Epidermal melanocyte (primary cell): ENCODE measurements at regions not wholly inside any gene's neighbourhood (a gene's known extent, or its start where the extent isn't known, plus 50 kb on each side); places are given as distances from the start of the nearest gene placed in this dataset.

Experiments
- DNase-seq: peaks from one replicate; pipeline ENCODE4 v3.0.0; 2011; ENCODE audit warnings: low spot score; ENCODE audit not compliant: insufficient read length

DNA sequence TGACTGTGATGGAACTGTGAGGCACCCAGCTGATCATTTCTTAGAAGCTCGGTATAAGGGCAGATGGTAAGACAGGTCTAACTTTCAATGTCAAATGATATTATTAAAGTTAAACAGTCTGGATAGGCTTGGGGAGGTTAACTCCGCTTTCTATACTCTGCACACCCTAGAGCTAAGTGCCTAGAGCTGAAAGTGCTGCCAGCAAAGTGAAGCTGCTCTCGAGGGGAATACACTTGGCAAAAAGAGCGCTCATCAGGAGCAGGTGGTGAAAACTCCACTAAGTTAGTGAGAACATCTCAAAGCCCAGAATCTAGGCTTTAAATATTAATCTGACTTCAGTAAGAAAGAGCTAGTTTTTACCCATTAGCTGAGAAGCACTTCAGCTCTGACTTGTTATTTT lies 349.6 kb upstream of the SLC30A5 start:
- DNase-seq: no peak

DNA sequence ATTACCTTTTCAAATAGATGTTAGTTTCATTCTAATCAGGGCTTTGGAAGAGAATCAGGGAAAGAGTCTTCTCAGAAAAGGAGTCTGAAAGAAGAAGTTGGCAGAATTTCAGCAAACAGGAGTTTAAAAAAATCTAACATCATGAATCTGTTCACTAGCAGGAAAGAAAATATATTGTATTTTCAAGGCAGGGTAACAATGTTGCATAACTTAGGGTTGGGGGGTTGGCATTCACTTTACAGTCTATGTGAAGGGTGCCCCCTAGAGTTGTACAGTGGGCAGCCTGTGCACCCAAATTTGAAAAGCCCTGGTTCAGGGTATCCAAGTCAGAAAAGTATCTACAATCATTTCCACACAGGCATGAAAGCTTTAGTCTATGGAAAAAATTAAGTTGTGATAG lies 348.4 kb upstream of the SLC30A5 start:
- DNase-seq: no peak

DNA sequence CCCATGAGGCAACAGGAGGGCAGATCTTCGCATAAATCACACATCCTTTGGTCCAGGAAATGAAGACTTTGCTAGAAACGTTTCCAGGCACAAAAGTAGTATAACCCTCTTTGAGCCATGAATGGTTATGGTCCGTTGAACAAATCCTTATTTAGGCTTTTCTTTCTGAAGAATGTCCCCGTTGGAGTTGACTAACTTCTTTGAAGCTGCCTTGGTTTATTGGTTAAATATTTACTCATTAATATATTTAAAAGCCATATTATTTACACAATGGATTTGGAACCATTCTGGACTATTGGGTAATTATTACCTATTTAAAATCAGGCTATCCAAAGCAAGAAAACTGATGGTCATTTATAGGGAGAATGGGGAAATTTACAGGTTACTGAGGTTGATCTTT lies 347.6 kb upstream of the SLC30A5 start:
- no peak for DNase-seq

DNA sequence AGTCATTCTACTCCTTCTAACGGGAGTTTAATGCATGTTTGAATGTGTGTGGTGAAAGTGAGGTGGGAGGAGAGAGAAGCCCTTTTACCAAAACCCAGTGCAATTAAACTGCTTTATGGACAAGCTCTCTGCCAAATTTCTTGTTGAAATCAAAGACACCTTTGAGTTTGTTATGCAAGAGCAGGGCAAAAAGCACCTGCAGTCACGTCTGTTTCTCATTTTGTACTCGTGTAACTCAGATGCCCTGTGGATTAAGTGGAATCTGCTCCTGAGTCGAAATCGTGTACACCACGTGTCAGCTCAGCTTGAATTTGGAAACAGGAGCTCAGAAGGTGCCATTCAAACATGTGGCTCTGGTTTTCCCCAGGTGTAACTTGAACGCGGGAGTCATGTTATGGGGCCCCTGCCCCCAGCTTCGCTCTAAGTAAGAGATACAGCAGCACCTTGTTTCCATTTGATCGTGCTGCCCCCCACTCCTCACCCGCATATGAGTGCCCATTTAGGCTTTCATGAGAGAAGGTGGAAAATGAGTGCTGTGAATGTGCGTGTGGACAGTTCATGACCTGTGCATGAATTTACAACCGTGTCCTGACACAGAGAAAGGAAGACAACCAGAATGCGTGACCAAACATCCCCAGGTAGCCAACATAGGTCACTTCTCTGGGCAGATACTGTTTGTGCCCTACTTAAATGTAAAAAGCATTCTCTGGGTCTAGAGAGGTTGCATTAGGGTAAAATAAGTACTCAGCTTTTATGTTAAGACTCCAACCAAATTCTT lies 347.0 kb upstream of the SLC30A5 start:
- DNase-seq: no peak

DNA sequence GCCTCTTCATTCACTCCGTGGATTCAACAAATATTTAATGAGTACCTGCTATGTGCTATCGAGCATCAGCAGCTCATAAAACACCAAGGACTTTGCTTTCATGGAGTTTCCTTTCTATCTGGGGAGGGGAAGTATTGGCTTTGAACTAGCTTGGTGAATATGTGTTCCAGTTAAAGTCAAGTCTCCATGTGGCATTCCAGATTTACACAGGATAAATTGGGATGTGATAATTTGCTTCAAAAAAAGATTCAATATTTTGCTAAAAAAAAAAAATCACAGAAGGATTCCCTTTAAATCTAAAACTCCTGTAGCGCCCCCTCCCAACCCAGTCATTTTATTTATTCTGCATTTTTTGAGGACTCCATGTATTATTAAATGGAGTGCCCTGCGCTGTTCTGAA lies 346.3 kb upstream of the SLC30A5 start:
- DNase-seq: no peak

DNA sequence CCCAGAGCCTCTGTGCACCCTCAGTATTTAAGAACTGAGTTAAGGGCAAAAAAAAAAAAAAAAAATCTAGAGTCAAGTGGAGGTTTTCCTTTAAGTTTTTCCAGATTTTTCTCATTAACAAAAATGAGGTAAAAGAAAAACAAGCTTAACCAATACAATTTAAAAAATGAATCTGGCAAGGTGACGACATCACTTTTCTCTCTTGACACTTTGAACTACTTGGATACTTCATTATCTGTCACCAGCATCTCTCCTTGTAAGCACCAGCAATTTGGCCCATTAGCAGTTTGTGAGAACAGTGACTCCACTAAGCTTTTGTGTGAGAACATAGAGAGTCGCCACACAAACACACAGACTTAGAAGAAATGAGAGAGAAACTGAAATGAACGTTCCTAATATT lies 345.7 kb upstream of the SLC30A5 start:
- no peak for DNase-seq

DNA sequence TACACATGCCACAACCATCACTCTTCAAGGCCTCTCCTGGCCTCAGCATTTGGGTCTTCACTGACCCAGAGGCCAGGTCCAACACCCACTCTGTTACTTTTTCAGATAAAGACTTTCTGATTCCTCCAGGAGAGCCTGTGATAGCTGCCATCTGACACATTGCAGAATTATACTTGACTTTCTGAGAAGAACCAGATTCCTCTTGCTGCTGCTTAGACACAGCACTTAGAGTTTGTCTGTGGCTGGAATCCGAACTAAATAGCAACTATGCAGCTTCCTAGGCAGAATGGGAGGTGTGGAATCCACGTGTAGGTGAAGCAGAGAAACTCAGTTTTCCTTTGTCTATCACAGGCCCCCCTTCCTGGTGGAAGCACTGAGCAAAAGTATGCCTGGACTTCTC lies 344.7 kb upstream of the SLC30A5 start:
- no peak for DNase-seq

DNA sequence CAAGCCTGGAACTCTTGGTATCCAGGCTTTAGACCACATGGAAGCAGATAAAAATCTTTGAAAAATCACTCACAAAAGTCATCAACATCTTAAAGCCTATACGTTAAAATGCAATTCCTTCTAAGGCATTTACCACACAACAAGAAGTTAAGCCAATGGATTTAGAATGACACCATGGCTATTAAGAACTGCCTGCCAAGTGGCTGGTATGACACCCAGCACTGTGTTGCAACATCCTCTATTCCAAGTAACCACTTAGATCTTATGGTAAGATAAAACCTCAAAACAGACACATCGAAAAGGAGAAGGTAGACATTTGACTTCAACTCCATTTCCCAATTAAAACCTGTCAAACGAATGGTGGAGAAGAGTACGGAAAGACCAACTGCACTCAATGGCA lies 344.2 kb upstream of the SLC30A5 start:
- no peak for DNase-seq

DNA sequence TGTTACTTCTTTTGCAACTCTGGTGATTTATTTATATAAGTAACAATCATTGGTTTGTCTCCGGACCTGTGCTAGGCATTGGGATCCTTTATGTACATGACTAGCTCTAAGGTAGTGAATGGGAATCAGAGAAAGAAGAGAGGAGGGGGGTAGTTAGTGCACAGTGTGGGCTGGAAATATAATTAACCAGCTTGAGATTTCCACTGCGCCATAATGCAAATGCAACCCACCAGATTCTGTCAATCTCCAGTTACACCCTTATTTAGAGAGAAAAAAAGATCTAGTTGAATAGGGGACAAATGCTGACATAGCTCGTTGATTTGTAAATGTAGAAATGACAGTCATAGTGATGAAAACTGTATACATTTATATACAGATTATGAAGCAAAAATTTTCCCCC lies 342.2 kb upstream of the SLC30A5 start:
- DNase-seq: no peak

DNA sequence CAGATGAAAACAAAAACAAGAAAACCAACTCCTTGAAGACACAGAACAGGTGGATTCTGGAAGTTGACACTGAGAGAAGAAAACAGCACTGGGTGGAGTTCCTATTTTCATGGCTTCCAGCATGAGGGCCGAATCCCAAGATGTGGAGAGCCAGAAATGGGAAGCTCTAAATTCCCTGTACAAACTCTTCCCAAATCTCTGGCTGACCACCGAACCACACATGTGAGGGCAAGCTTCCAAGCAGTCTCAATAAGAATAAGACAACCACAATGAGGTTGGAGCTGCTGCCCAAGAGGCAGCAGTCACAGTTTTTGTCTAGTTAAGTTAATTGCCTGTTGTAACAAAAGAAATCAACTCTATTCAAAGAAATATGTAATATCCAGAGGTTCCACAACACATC lies 339.3 kb upstream of the SLC30A5 start:
- DNase-seq: no peak

DNA sequence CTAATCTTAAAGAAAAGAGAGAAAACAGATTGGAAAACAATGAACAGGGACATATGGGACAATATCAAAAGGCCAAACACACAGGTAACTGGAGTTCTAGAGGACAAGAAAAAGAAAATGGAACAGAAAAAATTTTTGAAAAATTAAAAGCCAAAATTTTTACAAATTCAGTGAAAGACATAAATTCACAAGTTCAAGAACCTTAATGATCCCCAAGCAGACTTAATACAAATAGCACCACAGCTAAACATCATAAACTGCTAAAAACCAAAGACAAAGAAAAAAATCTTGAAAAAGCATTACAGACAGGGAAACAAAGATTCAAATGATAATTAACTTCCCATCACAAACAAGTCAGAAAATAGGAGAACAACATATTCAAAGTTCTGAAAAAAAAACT lies 338.5 kb upstream of the SLC30A5 start:
- DNase-seq: no peak

DNA sequence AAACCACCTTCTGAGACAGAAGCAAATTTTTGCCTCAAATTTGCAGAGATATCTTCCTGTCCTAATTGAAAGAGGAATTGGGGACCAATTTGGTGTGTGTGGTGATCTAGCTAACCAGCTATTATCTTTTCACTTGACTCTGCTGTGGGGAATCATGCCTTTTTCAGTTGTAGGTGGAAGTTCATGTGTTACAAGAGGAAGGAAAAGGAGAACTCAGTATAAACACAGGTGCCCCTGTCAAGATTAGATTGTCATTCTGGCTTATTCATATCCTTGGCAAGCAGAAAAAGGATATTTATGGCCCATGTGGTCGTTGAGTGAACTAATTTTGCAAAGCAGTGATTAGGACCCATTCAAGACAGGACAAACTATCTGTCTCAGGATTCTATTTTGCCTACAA lies 336.8 kb upstream of the SLC30A5 start:
- no peak for DNase-seq

DNA sequence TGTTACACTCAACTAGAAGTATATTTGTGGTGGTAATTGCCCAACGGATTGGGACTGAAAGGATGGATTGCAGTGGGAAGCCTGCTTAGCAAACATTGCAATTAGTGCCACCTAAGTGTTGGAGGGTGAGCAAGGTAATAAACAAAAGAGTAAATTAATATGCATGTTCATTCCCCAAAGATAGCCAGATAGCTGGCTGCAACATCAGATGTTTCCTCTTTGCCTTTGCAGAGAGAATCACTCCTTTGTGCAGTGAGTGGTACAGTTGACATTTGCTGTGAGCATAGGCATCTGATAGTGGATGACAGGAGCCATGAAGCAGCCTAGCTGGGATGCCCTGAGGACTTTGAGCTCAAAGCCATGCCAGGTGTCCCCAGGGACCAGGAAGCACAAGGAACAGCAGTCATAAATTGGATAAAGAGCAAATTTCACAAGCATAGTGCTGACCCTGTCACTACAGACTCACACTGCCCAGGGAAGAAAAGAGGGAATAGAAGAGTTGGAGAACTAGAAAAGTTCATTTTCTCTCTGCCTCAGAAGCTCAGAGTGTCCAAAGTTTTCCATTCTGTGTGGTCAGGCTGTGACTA lies 336.1 kb upstream of the SLC30A5 start:
- DNase-seq: no peak

DNA sequence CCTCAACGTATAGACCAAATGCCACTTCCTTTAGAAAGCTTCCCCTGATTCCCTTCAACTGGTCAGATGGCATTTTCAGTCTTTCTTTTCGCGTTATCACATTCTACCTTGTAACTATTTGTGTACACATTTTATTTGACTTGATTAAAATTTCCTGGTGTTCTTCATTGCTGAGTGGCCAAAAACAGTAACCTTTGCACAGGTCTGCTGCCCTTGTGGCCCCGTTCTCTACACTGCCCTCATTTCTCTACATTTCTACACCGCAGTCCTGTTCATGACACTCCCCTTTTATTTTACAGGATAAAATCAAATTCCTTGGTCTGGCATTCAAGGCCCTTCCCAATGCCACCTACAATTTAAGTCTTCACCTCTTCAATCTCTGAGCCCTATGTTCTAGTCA lies 334.2 kb upstream of the SLC30A5 start:
- no peak for DNase-seq

DNA sequence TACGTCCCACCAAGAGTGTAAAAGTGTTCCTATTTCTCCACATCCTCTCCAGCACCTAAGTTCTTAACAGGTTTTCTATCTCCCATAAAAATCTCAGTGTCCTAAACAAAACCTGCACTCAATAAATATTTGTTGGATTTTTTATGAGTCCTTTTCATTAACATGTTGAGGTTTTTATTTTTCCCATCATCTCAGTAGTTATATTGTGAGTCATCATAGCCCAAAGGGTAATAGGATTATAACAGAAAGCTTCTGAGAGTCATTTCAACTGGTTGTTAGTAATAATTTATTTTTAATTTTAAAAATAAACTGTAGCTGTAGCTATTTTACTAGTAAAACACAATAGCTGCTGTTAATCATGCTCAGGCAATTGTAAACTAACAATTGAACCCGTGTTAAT lies 331.6 kb upstream of the SLC30A5 start:
- DNase-seq: no peak

DNA sequence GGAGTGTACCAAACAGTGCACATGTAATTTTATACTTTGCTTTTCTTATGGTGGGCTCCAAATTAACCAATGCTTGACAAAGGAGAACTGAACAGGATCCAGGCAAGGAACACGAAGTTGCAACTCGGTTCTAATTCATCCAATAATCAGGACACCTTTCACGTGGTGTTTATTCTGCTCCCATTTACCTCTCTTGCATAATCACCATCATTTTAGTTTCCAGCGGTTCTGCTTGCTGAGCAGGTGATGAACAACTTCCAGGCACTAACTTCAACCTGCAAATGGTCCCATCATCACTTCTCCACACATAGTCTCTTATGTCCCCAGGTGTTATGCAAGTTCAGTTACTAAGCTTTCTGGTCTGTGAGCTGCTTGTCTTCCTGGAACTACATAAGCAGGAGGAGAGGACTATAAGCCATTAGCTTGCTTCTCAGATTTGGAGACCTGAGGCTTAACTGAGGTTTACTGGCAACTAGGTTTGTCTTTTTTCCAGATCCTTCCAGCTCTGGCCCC lies 326.8 kb upstream of the SLC30A5 start:
- no peak for DNase-seq

DNA sequence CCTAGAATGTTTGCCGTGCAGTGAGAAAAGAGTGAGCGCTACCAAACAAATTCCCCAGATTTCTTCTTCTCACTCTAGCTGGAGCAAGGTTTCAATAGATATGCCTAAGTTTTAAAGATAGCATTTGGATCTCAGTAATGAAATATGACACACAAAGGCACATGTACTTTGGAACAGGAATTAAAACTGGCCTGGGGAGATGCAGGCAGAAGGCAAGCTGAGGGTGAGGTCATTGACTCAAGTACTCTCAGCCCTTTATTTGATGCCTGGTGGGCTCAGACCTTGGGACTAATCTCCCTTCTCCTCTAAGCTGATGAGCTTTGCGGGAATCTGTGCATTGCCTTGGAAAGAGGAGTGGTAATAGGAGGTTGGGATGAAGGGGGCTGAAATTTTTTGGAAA lies 323.3 kb upstream of the SLC30A5 start:
- DNase-seq: no peak

DNA sequence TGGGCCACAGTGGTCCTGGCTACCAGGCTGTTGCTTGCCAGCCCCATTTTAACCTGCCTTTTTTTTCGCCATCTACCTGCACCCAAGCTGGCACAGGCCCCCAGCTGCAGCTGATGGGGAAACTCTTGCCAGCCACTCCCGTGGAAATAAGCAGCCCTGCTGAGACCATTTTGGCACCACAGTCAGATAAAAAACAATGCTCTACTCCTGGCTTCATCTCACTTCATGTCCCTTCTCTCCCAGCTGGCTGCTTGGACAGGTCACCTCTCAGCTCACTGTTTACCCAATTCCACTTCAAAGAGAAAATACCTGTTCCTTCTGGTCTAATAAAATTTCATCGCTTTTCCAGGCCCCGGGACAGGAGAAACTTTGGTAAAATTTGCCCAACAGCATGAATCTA lies 322.6 kb upstream of the SLC30A5 start:
- DNase-seq: no peak

DNA sequence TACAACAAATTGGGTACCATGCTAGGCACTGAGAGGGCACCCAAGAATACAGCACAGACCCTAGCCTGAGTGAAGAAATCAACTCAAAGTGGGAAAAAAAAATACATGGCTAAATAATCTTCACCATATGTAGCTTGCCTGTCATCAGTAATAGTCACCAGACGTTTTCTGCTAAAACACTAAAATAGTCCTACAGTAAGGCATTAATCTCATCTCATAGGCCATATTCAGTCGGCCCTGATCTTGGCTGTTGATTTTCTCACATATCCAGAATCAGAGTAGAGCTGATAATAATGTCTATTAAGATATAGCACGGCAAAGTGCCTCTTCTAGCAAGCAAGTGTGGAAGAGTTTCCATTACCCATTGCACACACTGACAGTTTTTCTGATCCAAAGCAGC lies 322.1 kb upstream of the SLC30A5 start:
- DNase-seq: no peak

DNA sequence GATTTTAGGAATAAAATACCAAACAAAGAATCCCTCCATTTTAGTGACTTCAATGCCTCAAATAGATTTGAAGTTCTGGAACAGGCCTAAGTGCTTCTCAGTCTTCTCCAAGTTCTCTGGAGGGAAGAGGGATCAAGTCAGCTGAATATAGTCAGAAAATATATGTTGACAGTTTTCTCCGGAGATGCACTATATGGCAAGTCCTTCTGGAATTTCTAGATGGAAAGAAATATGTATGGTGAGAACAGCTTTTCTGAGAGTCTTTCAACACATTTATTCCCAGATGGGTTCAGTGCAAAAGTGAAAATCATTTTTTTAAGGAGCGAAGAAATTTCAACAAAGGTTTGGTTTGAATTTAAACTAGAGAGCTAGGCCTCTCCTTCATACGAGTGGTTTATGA lies 317.4 kb upstream of the SLC30A5 start:
- DNase-seq: no peak

DNA sequence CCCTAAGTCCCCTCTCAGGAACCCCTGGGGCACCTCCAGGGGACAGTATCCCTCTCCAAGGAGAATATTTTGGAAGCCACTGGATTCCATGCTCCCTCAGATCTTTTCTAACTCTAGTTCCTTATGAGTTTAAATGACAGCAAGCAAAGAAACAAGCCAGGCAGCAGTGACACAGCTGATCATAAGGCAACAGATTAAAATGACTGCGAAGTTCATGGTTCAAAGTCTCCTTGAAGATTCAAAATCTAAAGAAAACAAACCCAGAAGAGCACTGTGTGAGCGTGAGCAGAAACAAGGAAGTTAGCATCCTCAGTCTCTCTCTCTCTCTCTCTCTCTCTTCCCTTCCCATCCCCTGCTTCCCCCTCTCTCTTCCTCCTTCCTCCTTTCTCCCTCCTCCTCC lies 316.7 kb upstream of the SLC30A5 start:
- no peak for DNase-seq

DNA sequence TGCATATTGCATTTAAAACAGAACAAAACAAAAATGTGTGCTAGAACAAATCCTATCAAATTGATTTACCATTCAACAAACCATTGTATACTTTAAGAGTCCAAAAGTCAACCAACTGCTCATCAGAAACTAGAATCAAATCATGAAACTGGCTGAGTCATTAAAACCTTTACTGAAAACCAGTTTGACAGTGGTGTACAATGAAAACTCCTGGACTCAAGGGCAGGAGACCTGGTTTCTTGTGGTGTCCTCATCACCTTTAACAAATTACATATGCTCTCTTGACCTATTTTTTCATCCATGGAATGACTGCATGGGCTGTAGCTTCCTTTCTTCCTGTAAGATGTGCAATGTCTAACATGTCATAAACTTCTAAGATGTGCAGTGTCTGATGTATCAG lies 315.3 kb upstream of the SLC30A5 start:
- no peak for DNase-seq

DNA sequence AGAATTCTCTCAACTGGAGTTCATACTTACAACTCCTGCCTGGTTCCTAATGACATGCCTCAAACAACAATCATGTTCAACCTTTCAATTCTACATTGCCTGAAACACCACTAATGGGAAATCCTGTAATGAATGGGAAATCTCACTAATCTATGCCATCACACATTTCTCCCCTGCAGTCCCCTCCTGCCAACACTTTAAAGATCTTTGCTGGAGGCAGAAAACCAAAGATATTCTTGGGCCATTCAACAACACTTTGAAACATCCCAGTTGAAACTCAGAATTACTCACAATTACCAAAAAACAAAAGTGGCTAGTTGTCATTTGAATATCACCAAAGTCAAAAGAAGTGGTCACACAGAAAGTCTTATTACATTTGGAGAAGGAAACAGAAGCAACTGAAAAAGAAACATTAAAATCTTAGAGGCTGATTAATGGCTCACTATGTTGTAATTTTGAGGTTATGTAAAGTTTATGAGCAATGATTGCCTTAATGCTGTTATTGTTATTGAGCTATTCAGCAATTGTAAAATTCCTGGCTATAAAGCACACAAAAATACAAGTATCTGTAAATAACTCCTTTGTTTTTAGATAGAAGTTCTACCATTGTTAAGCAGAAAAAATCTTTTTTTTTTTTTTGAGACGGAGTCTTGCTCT lies 313.4 kb upstream of the SLC30A5 start:
- no peak for DNase-seq
